CD4-positive, alpha-beta T cell treated with Interleukin-15 for 4 hours (primary cell): ENCODE measurements at regions not wholly inside any gene's neighbourhood (a gene's known extent, or its start where the extent isn't known, plus 50 kb on each side); places are given as distances from the start of the nearest gene placed in this dataset.
"Not testable (repeated sequence)": the region's sequence is repeated elsewhere in the genome, so short reads cannot be mapped to it uniquely, and the experiment has no call there.

ENCODE experiments used
- DNase-seq: peaks from one replicate; pipeline ENCODE4 v3.0.0-alpha.2; 2020; ENCODE audit warnings: low spot score

DNA sequence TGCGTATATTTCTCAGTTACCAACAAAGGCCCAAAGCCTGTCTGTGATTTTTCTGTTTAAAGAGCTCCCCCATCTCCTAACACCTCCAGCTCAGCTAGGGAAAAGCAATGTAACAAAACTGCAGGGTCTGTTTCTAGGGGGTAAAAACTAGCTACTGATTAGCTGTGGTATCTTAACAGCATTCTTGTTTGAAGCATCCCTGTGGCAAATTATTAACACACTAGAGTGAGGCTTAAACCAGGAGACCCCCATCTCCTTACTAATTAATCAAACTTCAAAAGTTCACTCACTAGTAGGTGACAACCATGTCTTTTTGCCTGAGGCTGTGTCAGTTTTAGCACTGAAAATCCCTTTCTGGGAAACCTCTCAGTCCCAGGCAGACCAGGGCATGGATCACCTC, 186.2 kb upstream of the PARD3B start:
- no peak for DNase-seq

DNA sequence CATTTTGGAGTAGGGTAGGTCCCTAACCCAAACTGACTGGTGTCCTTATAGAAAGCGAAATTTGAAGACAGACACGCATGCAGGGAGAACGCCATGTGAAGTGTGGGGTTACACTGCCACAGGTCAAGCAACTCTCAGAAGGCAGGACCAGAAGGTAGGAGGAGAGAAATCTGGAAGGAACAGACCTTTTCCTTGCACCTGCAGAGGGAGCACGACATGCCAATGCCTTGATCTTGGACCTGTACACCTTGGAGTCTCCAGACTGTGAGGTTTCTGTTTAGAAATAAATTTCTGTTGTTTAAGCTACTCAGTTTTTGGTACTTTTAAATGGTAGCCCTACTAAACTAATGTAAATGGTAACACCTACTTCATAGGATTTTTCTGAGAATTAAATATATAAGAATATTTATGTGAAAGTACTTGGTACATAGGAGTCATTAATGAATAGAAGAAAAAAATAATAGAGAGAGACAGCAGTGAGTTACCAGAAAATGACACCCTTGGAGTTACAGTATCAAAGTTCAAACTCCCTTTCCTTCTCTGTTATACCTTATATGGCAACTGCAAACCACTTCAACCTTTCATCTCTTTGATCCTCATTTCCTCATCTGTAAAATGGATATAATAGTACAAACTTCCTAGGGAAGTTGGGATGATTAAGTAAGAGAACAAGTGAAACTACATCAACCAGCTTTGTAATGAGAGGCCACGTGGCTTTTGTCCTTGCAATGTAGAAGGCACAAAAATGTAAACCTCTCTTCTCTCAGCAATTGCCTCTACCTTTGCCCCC, 184.9 kb upstream of the PARD3B start:
- no peak for DNase-seq

DNA sequence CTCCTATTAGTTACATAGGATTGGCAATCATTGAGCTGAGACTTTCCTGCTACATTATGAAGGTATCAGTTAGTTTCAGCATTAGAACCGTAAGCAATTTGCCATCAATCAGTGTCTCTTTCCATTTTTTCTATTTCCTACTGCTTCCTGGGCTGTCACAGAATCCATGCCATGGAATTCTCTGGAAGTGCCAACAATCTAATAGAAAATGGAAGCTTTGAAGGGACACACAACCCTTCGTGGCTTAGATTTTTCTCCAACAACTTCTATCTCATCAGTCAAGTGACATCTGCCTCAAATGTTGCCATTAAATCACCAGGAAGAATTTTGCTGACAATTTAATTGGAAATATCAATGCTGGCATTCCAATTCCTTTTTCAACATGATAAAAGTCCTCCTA, 183.5 kb upstream of the PARD3B start:
- no peak for DNase-seq

DNA sequence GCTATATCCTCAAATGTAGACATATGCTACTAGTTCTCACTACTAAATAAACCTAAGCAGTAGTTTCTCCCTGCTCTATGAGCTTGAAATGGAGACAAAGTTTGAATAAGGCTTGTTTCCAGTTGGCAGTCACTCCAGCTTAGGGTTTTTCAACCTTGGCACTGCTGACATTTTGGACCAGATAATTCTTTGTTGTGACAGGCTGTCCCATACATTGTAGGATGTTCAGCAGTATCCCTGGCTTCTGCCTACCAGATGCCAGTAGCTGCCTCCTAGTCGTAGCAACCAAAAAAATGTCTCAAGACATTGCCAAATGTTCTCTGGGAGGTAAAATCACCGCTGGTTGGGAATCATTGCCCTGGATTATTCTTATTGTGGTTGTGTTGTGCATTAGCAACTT, 182.7 kb upstream of the PARD3B start:
- DNase-seq = no peak

DNA sequence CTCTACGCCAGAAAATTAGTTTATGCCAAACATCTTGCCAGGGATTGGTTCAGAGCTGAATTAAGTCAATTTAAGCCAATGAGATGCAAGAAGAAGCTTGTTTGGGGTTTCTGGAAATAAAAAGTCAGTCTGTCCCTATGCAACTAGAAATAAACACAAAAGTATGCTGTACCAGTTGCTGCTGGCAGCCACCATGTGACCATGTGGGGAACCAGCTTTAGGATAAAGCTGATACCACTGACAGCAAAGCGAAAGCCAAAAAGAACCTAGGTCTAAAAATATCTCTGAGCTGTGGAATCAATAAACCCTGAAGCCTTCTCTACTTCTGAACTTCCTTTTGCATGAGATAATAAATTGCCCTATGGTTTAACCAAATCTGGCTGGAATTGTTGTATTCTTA, 181.8 kb upstream of the PARD3B start:
- DNase-seq = no peak

DNA sequence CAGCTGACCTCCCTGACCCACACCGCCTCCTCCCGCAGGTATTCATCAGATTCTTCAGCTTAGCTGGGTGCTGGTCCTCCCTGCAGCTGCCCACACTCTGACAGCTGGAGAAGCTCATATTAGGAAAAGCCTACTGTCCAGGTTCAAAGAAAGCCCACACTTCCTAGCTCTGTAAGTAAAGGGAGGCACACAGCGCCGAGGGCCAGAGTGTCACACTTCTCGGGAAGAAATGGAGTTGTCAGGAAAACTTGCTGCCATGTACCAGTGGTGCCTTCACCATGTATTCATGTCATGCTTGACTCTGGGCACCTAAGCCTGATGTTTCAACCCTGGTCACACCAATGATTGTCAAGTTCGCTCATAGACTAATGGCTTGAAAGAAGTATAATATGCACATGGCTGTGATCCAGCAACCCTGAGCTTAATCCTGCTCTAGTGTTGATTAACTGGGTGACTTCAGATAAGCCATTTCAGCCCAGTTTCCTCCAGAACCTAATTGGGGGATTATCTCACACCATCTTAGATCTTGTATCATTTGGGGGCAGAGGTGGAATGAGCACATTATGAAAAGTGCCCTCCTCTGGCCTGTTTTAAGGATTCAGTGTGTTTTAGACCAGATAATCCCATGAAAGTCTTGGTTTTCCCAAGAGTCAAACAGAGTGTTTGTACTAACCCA, 180.3 kb upstream of the PARD3B start:
- DNase-seq = no peak

DNA sequence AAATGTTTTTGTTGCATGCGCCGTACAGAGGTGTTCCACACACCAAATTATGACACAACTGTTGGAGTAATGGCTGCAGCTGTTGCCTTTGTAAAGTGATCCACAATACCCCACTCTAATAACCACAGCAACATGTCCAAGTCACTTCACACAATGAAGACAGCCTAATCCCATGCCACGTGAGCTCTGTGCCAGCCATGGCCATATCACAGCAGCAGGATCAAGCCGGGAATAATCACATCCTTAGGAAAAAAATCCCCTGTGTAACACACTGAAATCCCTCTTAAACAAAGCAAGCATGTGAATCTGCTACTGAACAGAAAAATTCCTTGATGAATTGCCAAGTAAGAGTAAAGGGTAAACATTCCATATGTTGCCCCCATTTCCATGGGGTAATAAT, 179.5 kb upstream of the PARD3B start:
- no peak for DNase-seq

DNA sequence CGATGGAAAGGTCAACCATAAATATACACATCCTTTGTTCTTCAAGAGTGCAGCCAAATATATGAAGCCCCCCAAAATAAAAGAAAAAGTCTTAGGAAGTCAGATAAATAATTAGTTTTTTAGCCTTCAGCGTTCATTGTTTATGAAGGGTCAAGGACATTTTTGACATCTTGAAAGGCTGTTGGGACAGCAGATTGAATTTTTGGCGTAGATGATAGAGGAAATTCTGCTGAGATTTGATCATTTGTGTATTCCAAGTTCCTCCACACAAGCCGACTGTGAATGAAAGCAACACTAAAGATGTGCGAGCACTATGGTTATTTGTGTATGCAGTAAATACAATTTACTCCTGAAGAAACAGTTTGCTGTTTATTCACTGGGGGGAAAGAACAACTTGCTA, 177.8 kb upstream of the PARD3B start:
- no peak for DNase-seq

DNA sequence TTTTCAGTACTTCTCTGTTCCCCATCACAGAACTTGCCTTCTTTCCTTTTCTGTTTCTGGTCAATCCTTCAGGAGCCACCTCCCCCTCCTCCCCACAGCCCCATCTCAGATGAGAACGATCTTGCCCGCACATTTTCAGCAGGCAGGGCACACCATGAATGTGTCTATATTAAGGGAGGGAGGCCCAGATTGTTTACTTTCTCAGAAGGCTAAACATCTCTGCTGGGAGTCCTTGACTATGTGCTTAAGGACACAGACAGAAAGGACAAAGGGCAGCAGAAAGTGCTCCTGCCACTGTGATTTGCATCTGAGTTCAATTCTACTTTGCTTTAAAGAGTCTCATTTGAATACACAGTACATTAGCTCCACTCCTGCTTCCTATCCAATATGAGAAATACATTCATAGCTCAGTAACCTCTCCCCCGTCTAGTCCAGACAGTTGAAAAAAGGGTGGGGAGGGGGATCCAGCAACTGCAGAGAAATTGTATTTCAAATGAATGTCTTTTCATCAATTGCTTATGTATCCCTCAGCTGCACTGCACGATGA, 175.0 kb upstream of the PARD3B start:
- no peak for DNase-seq

DNA sequence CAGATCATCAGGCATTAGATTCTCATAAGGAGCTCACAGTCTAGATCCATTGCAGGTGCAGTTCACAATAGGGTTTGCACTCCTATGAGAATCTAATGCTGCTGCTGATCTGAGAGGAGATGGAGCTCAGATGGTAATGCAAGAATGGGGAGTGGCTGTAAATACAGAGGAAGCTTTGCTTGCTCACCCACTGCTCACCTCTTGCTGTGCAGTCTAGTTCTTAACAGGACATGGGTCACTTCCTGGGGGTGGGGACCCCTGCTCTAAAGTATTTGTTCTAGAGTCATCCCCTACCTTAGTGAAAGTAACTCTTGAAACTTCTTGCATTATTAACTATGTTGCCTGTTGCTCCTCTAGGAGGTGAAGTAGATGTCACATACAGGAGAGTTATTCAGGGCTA, 171.3 kb upstream of the PARD3B start:
- no peak for DNase-seq

DNA sequence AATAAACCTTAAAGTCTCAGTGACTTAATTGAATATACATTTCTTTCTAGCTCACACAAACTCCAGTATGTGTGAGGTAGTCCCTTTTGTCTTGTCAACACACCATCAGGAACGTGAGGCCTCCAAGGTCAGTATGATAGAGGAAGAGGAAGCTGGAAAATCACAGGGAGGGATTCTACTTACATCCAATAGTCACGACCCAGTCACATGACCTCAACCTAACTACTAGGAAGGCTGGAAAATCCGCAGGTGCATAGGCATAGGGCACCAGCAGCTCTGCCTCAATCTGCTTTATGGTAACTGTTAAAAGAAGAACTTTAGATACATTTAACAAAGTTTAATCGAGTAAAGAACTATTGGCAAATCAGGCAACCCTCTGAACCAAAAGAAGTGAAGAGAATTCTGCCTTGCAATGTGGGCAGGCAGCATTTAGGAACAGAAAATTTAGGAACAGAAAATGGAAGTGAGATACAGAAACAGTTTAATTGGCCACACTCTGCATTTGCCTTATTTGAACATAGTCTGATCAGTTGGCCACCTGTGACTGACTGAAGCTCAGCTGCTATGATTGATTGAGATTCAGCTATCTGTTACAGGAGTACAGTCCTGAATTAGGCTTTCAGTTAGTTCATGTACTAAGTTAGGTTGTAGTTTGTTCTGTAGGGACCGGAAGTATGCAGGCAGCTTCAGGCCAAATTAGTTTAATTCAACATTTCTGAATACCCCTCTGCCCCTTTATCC, 165.0 kb upstream of the PARD3B start:
- DNase-seq = no peak

DNA sequence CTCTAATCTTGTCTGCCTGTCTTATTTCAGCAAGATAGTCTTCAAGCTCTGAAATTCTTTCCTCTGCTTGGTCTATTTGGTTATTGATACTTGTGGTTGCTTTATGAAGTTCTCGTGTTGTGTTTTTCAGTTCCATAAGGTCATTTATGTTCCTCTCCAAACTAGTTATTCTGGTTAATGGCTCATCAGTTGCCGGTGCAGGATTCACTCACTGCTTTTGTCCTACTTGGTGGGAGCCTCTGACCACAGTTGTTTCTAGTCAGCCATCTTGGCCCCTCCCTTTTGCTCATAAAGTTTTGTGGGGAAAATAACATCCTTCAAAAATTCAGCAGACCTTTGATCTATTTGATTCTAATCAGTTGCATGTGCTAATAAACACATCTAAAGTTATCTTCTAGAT, 158.6 kb upstream of the PARD3B start:
- DNase-seq = no peak

DNA sequence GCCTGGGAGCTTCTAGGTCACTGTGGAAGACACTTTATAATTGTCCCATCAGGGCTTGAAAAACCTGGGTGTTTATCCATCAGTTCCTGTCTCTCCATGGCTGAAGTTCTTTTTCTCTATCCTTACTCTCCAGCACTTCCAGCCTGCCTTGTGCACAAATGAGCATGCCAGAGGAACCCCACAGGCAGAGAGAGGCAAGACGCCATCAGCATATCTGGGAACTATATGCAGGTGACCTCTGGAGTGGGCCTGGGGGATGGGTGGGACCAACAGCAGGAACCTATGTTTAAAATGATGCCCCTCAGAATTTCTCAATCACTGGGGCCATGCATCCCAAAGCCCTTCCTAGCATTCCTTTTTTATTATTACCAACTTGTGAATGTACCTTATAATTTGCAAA, 156.2 kb upstream of the PARD3B start:
- no peak for DNase-seq

DNA sequence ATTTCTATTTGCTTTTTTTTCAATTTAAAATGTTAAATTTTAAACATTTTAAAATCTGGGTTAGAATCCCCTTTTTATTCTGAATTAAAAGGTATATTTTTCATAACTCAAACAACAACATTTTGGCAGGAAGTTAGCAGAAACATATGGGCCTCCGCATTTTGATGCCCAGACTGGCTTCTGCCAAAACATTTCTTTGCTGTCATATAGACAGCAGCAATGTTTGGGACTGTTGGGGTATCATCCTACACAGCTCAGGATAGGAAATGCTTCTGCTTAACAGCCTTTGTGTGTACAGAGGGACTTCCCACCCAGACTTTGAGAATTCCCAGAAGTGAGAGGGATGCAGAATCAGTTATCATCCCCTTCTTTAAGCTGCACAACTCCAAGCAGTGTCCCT, 155.4 kb upstream of the PARD3B start:
- DNase-seq = no peak

DNA sequence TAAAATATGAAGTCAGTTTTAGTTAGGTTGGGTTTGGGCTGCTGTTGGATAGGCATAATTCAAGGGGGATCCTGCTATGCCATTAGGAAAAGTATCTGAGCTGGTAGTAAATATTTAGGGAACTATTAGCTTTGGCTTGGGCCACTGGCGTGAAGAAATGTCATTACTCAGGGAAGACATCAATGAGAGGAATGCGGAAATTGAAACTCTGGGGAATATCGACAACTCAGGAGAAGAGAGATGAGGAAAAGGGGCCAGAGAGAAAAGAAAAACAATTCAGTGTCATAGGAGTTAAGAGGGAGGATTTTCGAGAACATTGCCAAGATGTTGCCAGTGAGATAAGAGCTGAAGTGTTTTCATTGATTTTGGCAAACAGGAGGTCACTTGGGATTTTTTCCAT, 149.7 kb upstream of the PARD3B start:
- no peak for DNase-seq

DNA sequence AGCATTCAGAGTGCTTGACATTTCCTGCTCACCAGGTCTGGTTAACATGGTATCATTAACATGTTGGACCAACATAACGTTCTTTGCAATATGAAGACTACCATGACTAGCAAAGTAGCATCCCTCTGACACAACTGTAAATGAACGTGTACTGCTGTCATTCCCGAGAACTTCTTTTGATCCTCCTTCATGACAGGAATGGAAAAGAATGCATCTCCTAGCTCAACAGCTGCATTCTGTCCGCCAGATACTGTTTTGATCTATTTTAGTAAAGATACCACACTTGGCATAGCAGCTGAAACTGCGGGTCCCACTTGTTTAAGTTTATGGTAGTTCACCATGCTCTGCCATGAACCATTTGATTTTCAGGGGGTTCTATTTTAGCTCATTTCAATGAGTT, 144.2 kb upstream of the PARD3B start:
- DNase-seq = no peak

DNA sequence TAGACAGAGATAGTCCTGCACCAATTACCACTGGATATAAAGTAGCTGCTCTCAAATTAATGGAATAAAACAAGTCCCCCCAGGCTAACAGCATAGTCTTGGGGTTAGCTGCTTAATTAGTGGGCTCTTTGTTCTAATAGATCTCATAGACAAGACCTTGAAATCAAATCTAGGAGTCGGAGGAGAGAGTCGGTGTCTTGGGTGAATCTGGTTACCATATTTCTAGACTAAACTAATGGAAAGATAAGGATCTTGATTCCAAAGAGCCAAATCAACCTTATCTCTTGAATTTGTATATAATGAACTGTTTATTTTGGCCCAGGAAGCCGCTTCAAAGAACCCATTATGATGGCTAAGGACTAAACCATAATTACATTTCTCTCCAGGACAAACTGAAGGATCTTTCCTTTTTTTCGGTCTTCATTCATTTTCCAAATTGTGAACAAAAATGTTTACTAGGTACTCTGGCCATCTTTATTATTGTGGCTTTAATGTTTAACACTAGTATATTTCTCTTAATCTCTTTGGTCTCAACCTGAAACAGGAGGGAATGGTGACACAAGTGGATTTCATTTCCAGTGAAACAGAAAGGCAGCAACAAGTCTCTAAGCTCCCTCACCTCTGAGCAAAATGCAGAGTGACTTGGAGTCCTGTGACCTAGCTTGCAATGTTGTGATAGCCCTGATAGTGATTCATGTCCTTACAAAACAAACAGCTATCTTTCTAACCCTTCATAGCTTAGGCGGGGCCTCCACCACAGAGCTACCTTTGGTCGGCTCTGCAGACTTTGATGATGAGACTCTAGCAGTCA, 137.9 kb upstream of the PARD3B start:
- DNase-seq = no peak

DNA sequence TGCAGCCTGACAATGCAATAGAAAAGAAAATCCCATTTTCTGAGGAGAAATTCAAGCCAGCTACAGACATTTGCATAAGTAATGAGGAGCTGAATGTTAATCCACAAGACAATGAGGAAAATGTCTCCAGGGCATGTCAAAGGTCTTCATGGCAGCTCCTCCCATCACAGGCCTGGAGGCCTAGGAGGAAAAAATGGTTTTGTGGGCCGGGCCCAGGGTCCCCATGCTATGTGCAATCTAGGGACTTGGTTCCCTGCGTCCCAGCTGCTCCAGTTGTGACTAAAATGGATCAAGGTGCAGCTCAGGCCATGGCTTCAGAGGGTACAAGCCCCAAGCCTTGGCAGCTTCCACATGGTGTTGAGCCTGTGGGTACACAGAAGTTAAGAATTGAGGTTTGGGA, 132.5 kb upstream of the PARD3B start:
- DNase-seq = not testable (repeated sequence)

DNA sequence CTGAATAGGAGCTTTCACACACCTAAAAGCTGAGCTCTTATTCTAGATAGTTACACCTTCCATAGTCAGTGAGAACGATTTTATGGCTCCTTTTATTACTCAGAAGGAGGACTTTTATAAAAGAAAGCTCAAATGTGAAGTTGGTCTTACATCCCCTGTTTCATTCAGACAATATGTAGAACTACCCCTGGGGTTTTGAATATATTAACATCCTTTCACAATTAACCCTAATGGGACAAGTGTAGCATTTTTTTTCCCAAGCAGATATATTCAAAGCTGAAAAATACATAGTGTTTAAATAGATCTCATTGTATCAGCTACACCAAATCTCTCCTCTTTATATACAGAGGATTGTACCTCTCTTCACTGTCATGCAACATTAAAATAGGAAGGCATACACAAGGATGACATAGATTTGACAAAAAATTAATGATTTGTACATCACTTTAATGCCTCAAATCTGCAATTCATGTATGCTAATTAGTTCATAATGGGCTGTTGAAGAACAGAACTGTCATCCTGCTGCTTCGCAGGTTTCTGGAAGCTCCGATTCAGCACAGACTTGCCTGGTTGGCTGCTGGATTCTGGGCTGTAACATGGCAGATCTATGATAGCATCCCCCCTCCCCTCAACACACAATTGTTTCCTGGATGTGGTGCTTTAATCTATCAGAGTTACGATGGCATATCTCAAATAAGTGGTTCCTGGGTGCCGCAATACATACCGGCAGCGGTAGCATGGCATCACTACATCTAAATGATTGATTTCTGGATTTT, 129.7 kb upstream of the PARD3B start:
- no peak for DNase-seq

DNA sequence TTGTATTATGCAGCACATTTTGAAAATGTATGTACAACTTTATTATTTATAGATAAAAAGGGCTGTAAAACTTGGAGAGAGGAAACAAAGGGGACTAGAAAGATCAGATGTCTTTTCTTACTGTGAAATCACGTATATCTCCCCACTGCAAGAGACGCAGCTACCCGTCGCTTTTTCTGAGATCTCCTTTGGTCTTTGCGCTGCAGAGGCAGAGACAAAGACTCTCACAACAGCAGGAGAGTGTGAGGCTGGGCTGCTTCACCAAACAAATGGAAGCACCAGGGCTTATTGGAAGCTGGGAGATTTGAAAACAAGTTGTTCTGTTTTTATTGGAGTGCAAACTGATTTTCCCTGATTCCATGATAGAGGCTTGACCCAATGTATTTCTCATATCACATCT, 129.0 kb upstream of the PARD3B start:
- DNase-seq = no peak

DNA sequence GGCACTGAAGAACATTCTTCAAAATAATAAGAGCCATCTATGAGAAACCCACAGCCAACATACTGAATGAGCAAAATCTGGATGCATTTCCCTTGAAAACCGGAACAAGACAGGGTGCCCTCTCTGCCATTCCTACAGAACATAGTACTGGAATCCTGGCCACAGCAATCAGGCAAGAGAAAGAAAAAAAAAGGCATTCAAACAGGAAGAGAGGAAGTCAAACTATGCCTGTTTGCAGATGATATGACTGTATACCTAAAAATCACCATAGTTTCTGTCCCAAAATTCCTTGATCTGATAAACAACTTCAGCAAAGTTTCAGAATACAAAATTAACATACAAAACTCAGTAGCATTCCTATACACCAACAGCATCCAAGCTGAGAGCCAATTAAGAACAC, 119.5 kb upstream of the PARD3B start:
- no peak for DNase-seq
